ENCODE measurements at regions not wholly inside any gene's neighbourhood (a gene's known extent, or its start where the extent isn't known, plus 50 kb on each side); places are given as distances from the start of the nearest gene placed in this dataset.

DNA sequence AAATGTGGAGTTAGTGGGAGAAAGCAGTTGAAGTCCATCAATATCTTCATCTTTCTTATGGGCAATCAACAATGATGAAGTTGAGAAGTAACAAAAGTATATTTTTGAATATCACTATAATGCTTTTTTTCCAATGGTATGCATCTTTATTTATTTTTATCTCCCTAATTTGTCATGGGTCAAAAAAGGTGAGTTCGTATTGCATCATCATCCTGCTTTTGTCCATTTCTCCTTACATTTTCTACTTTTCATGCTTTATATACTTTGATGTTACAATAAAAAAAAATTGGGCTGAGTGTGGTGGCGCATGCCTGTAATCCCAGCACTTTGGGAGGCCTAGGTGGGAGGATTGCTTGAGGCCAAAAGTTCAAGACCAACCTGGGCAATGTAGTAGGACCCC, 101.2 kb upstream of the STXBP5 start:
- DNase-seq (ENCODE audit: low spot score), result no peak
- in situ Hi-C loops (cut with MboI; ENCODE audit: low pct_unique_long_range_greater_than_20kb, low sequenced_read_pairs, unreplicated experiment), result no loop called here
- TF ChIP-seq, protein P1, sequence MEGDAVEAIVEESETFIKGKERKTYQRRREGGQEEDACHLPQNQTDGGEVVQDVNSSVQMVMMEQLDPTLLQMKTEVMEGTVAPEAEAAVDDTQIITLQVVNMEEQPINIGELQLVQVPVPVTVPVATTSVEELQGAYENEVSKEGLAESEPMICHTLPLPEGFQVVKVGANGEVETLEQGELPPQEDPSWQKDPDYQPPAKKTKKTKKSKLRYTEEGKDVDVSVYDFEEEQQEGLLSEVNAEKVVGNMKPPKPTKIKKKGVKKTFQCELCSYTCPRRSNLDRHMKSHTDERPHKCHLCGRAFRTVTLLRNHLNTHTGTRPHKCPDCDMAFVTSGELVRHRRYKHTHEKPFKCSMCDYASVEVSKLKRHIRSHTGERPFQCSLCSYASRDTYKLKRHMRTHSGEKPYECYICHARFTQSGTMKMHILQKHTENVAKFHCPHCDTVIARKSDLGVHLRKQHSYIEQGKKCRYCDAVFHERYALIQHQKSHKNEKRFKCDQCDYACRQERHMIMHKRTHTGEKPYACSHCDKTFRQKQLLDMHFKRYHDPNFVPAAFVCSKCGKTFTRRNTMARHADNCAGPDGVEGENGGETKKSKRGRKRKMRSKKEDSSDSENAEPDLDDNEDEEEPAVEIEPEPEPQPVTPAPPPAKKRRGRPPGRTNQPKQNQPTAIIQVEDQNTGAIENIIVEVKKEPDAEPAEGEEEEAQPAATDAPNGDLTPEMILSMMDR (IDR thresholded peaks at IDR 0.05; ENCODE audit: extremely low read depth, insufficient read depth, missing control alignments), result no peak

DNA sequence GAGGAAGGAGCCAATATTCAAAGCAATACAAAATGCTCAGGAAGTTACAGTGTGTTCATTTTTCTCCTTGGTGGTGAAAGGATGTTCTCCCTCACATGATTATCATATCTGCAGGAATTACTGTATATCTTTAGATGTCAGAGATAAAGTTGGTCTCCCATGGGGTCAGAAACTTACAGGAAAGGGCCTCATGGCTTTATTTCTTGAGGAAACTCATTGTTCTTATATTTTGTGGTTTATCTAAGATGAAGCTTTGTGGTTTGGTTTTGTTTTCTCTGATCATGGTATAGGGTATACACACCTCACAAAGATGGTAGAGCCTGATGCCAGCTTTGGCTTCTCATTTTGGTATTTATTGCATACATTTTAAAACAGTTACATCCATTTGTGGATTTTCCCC, 100.5 kb upstream of the STXBP5 start:
- TF ChIP-seq, protein P1 (IDR thresholded peaks at IDR 0.05; ENCODE audit: extremely low read depth, insufficient read depth, missing control alignments), result no peak
- DNase-seq (ENCODE audit: low spot score), result no peak
- in situ Hi-C loops (cut with MboI; ENCODE audit: low pct_unique_long_range_greater_than_20kb, low sequenced_read_pairs, unreplicated experiment), result no loop called here

DNA sequence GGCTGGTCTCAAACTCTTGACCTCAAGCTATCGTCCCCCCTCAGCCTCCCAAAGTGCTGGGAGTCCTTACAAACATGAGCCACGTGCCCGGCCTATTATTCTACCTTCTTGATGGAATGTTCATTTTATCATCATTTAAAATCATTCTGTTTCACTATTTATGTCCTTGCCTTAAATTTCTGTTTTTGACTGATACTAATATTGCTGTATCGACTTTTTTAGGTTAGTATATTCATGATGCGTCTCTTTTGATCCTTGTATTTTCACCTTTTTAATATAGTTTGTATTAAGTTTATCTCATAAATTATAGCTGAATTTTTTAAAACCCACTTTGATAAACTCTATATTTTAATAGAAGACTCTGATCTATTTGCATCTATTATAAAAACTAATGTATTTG, 98.4 kb upstream of the STXBP5 start:
- in situ Hi-C loops (cut with MboI; ENCODE audit: low pct_unique_long_range_greater_than_20kb, low sequenced_read_pairs, unreplicated experiment), result no loop called here
- DNase-seq (ENCODE audit: low spot score), result no peak

DNA sequence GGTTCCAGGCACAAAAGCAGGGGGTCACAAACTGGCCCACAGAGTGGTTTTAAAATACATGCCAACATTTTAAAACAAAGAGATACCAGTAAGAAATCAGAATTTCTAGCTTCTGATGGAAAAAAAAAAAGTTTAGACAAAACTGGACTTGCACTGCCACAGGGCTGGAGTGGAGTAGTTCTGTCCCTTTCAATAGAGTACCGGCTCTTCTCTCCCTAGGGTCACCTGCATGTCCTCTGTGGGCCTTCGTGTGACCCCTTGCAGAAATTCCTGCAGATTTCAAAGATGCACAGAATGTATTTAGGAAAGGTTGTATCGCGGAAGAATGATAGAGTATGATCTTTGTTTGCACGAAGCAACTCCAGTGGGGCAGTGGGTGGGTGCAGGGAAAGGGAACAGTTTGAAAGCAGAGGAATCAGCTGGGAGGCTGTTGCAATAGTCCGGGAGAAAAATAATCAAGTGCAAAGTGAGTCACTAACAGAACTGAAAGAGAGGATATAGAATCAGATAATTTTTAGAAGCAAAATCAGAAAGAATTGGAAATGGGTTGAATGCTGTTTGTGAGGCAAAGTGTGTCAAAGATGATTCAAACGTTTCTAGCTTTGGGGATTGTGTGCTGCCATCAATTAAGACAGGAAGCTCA, 97.3 kb upstream of the STXBP5 start:
- TF ChIP-seq, protein P1 (IDR thresholded peaks at IDR 0.05; ENCODE audit: extremely low read depth, insufficient read depth, missing control alignments), result no peak
- in situ Hi-C loops (cut with MboI; ENCODE audit: low pct_unique_long_range_greater_than_20kb, low sequenced_read_pairs, unreplicated experiment), result no loop called here
- no peak for DNase-seq (ENCODE audit: low spot score)

More for the DNA sequence above, 98.4 kb upstream of the STXBP5 start:
- TF ChIP-seq, protein P1 (IDR thresholded peaks at IDR 0.05; ENCODE audit: extremely low read depth, insufficient read depth, missing control alignments), result no peak

DNA sequence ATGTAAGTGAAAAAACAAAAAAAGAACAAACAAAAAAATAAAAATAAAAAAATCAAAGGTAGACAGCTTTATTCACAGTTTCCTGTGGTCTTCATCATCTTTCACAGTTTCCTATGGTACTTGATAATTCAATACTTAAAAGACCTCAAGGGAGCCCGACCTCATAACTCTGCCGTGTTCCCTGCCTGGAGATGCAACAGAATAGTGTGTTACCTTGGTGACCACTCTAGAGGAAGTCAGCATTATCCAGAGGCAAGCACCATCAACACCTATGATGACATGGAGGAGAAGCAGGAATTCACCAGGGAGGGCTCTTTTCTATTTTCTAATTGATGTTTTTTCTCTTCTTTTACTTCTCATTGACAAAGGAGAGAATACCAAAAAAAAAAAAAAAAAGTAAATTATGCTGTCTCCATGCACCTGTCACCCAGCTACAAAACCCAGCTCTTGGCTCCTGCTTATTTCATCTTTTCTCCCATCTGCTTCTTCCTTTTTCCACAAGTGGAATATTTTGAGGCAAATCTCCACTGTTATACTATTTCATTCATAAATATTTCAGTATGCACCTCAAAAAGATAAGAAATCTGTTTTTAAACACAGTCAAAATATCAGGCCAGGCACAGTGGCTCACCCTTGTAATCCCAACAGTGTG, 95.8 kb upstream of the STXBP5 start:
- no peak for DNase-seq (ENCODE audit: low spot score)
- TF ChIP-seq, protein P1 (IDR thresholded peaks at IDR 0.05; ENCODE audit: extremely low read depth, insufficient read depth, missing control alignments), result no peak
- in situ Hi-C loops (cut with MboI; ENCODE audit: low pct_unique_long_range_greater_than_20kb, low sequenced_read_pairs, unreplicated experiment), result no loop called here

DNA sequence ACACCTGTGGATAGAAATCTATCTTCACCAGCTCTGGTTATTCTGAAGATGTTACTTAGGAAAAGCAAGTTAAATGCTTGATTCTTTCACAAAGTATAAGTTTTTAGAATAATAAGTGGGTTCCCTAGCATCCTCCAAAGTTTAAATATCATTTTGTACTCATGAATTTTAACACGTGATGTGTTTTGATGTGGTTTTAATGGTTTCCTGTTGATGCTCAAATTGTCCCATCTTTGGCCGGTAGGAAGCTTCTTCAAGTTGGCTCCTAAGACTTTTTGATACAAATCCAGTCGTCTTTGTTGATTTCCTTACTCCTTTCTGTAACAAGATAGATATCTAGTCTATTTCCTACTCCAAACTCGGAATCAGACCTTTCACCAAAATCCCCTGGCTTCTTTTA, 94.5 kb upstream of the STXBP5 start:
- in situ Hi-C loops (cut with MboI; ENCODE audit: low pct_unique_long_range_greater_than_20kb, low sequenced_read_pairs, unreplicated experiment), result no loop called here
- TF ChIP-seq, protein P1 (IDR thresholded peaks at IDR 0.05; ENCODE audit: extremely low read depth, insufficient read depth, missing control alignments), result no peak

More for the DNA sequence above, 94.5 kb upstream of the STXBP5 start:
- no peak for DNase-seq (ENCODE audit: low spot score)
